BE2C (cell line): ENCODE measurements at regions not wholly inside any gene's neighbourhood (a gene's known extent, or its start where the extent isn't known, plus 50 kb on each side); places are given as distances from the start of the nearest gene placed in this dataset.
"Not testable (repeated sequence)": the region's sequence is repeated elsewhere in the genome, so short reads cannot be mapped to it uniquely, and the experiment has no call there.

ENCODE experiments used
- DNase-seq: peaks from one replicate; pipeline ENCODE4 v3.0.0-alpha.2; 2020
- H3K27me3 ChIP-seq: fragments of 250-450 bp; sonication (Bioruptor Pico); 2 replicates; pipeline ENCODE4 v1.5.1; 2020; ENCODE audit warnings: mild to moderate bottlenecking
- H3K36me3 ChIP-seq: fragments of 250-450 bp; sonication (Bioruptor Pico); 2 replicates; pipeline ENCODE4 v1.5.1; 2020; ENCODE audit warnings: mild to moderate bottlenecking
- H3K4me1 ChIP-seq: fragments of 250-450 bp; sonication (Bioruptor Pico); 2 replicates; pipeline ENCODE4 v1.5.1; 2020
- H3K4me3 ChIP-seq: 2 replicates; pipeline ENCODE4 v1.5.1; 2011; ENCODE audit warnings: low read depth, low read length
- H3K9me3 ChIP-seq: fragments of 250-450 bp; sonication (Bioruptor Pico); 2 replicates; pipeline ENCODE4 v1.5.1; 2020
- CTCF ChIP-seq: IDR thresholded peaks from 2 replicates; pipeline ENCODE4 v1.5.1; 2012; ENCODE audit warnings: mild to moderate bottlenecking, low read depth, low read length

- Histone ChIP-seq H3K9me3 (no peaks in the 10 kb centered on the region), H3K4me1 (no peaks in the 10 kb centered on the region), H3K36me3 (no peaks in the 10 kb centered on the region), H3K4me3 (no peak overlapping the region), H3K27me3 (no peaks in the 10 kb centered on the region)
- no peak for TF ChIP-seq CTCF
- no peak for DNase-seq
Measured at GRCh38 chr2:223314811-223315210, 262.8 kb downstream of the KCNE4 start.

GRCh38 chr2:223315813-223316212, 263.8 kb downstream of the KCNE4 start:
- H3K27me3 ChIP-seq, result no peaks in the 10 kb centered on the region
- H3K9me3 ChIP-seq, result no peaks in the 10 kb centered on the region
- DNase-seq, result no peak
- H3K4me1 ChIP-seq, result no peaks in the 10 kb centered on the region
- no peak for TF ChIP-seq CTCF
- no peaks in the 10 kb centered on the region for H3K36me3 ChIP-seq
- no peak overlapping the region for H3K4me3 ChIP-seq

- H3K36me3 ChIP-seq, result no peaks in the 10 kb centered on the region
- no peak for TF ChIP-seq CTCF
- no peaks in the 10 kb centered on the region for H3K9me3 ChIP-seq
- H3K27me3 ChIP-seq, result no peaks in the 10 kb centered on the region
- no peaks in the 10 kb centered on the region for H3K4me1 ChIP-seq
- H3K4me3 ChIP-seq, result no peak overlapping the region
- no peak for DNase-seq
Measured at GRCh38 chr2:223316342-223316741, 264.4 kb downstream of the KCNE4 start.

GRCh38 chr2:223319601-223320000, 267.6 kb downstream of the KCNE4 start:
- no peaks in the 10 kb centered on the region for H3K4me1 ChIP-seq
- no peak for DNase-seq
- H3K9me3 ChIP-seq, result no peaks in the 10 kb centered on the region
- H3K4me3 ChIP-seq, result no peak overlapping the region
- TF ChIP-seq CTCF, result no peak
- H3K36me3 ChIP-seq, result no peaks in the 10 kb centered on the region
- no peaks in the 10 kb centered on the region for H3K27me3 ChIP-seq

GRCh38 chr2:223324402-223324801, 272.4 kb downstream of the KCNE4 start:
- H3K27me3 ChIP-seq, result no peaks in the 10 kb centered on the region
- no peak overlapping the region for H3K4me3 ChIP-seq
- no peak for DNase-seq
- peaks cover 3% of the 10 kb centered on the region; the same call in 1 of the 2 replicates for H3K4me1 ChIP-seq
- TF ChIP-seq CTCF, result no peak
- no peaks in the 10 kb centered on the region for H3K36me3 ChIP-seq
- H3K9me3 ChIP-seq, result no peaks in the 10 kb centered on the region

- H3K4me1 ChIP-seq, result peaks cover 3% of the 10 kb centered on the region; the same call in 1 of the 2 replicates
- H3K36me3 ChIP-seq, result no peaks in the 10 kb centered on the region
- no peak overlapping the region for H3K4me3 ChIP-seq
- no peaks in the 10 kb centered on the region for H3K9me3 ChIP-seq
- no peak for TF ChIP-seq CTCF
- DNase-seq, result no peak
- no peaks in the 10 kb centered on the region for H3K27me3 ChIP-seq
Measured at GRCh38 chr2:223328578-223328977, 273.6 kb downstream of the SCG2 start.

- not testable (repeated sequence) for H3K4me1 ChIP-seq, H3K4me3 ChIP-seq, H3K36me3 ChIP-seq, H3K9me3 ChIP-seq, H3K27me3 ChIP-seq, DNase-seq
Measured at GRCh38 chr2:223330747-223331146, 271.4 kb downstream of the SCG2 start.
